A673 (cell line): ENCODE measurements at regions not wholly inside any gene's neighbourhood (a gene's known extent, or its start where the extent isn't known, plus 50 kb on each side); places are given as distances from the start of the nearest gene placed in this dataset.

ENCODE experiments used
- BruUV-seq: library from RNA; stranded (reverse); fragments of 400-500 nt; replicated peaks from 2 replicates; lab custom pipeline; 2021; lab: Mats Ljungman, UMichigan
- CTCF ChIA-PET: fragments of 300-600 bp; sonication (Branson Sonifier 250); formaldehyde crosslinking; loops from one replicate; lab custom pipeline; 2022; ENCODE audit warnings: antibody characterized with exemption; lab: Charles Lee
- POLR2A ChIA-PET: fragments of 300-600 bp; sonication (Branson Sonifier 250); formaldehyde crosslinking; loops from one replicate; lab custom pipeline; 2022; ENCODE audit warnings: antibody characterized with exemption; ENCODE audit not compliant: low non-redundant PET; lab: Charles Lee
- DNase-seq: peaks from one replicate; pipeline ENCODE4 v3.0.0-alpha.2; 2015; ENCODE audit warnings: low spot score
- H3K27ac ChIP-seq: fragments of 200-600 bp; sonication (generic); 2 replicates; pipeline ENCODE4 v1.5.1; 2016; ENCODE audit warnings: mixed run types, low read depth, mild to moderate bottlenecking, mixed read lengths, antibody characterized with exemption, low read length; ENCODE audit not compliant: poor library complexity, severe bottlenecking
- H3K27me3 ChIP-seq: fragments of 200-600 bp; sonication (generic); replicated peaks from 2 replicates; pipeline ENCODE4 v1.6.1; 2017; ENCODE audit warnings: mixed run types, low read depth, mild to moderate bottlenecking, mixed read lengths, antibody characterized with exemption, low read length; ENCODE audit not compliant: insufficient read depth, poor library complexity
- H3K36me3 ChIP-seq: fragments of 200-600 bp; sonication (generic); 2 replicates; pipeline ENCODE4 v1.6.1; 2016; ENCODE audit warnings: mixed run types, mild to moderate bottlenecking, mixed read lengths, antibody characterized with exemption, low read length; ENCODE audit not compliant: insufficient read depth, poor library complexity, severe bottlenecking
- H3K4me1 ChIP-seq: fragments of 200-600 bp; sonication (generic); 2 replicates; pipeline ENCODE4 v1.6.1; 2017; ENCODE audit warnings: mixed run types, mild to moderate bottlenecking, mixed read lengths, antibody characterized with exemption, low read length; ENCODE audit not compliant: insufficient read depth, poor library complexity, severe bottlenecking
- H3K4me3 ChIP-seq: fragments of 200-600 bp; sonication (generic); 2 replicates; pipeline ENCODE4 v1.5.1; 2016; ENCODE audit warnings: low read depth, mixed run types, mild to moderate bottlenecking, mixed read lengths, low read length; ENCODE audit not compliant: poor library complexity, severe bottlenecking
- H3K9me3 ChIP-seq: fragments of 200-600 bp; sonication (generic); 2 replicates; pipeline ENCODE4 v1.6.1; 2016; ENCODE audit warnings: mixed run types, low read depth, mild to moderate bottlenecking, mixed read lengths, antibody characterized with exemption, low read length; ENCODE audit not compliant: poor library complexity, severe bottlenecking
- CTCF ChIP-seq: fragments of 300-800, 200-600 bp; sonication (generic); conservative IDR thresholded peaks from 2 replicates; pipeline ENCODE4 v1.5.1; 2017; ENCODE audit warnings: low read depth, mild to moderate bottlenecking, antibody characterized with exemption, low read length, moderate library complexity, mixed read lengths
- EZH2 ChIP-seq: fragments of 200-600 bp; sonication (generic); IDR thresholded peaks from 2 replicates; pipeline ENCODE4 v1.6.1; 2017; ENCODE audit warnings: borderline replicate concordance, low read depth, mild to moderate bottlenecking, mixed read lengths, antibody characterized with exemption, low read length; ENCODE audit not compliant: poor library complexity, severe bottlenecking
- intact Hi-C: fragments of 100-400 bp; cut with micrococcal nuclease; formaldehyde crosslinking; loops from one replicate; pipeline ENCODE4 v1.10.0; 2022; ENCODE audit not compliant: unreplicated experiment

DNA sequence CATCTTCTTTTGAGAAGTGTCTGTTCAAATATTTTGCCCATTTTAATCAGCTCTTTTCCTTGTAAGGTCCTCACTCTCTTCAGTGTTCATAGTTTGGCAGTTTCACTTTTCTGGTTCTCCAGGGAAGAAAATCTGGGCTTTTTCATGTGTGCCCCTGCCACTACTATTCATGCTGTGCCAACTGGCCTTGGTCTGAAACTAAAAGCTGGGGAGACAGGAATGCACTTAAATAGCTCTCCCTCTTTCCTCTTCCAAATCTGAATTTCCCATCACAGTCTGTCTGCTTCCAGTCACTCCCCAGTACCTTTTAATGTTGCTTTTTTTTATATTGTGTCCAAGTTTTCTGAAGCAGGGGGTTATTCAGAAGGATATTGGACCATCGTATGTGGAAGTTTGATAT lies 574.3 kb upstream of the POU3F3 start:
- Histone ChIP-seq H3K4me1 (no peaks in the 10 kb centered on the region), H3K27ac (no peak overlapping the region), H3K9me3 (no peaks in the 10 kb centered on the region), H3K27me3 (no peaks in the 10 kb centered on the region), H3K4me3 (no peak overlapping the region), H3K36me3 (no peaks in the 10 kb centered on the region)
- intact Hi-C loops, result no loop called here
- no peak for DNase-seq
- POLR2A ChIA-PET, result no interaction called here
- no TSS peak for BruUV-seq
- TF ChIP-seq EZH2 (no peak), CTCF (no peak)
- CTCF ChIA-PET, result no interaction called here

DNA sequence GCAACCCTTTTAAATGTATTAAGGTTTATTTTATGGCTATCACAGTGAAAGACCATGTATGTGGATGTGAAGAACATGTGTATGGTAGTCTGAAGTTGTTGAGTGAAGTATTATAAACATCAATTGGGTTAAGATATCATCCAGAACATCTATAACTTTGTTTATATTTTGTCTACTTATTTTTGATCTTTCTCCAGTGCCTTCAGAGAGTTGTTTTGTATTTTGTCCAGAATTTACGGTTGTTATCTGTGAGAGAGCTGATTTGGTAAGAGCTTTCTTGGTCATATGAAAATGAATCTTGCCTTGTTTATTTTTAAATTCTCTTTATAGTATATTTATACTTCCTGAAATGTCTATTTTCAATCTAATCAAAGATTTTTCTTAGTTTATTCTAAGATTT lies 573.7 kb upstream of the POU3F3 start:
- Histone ChIP-seq H3K27ac (no peak overlapping the region), H3K4me1 (no peaks in the 10 kb centered on the region), H3K27me3 (no peaks in the 10 kb centered on the region), H3K9me3 (no peaks in the 10 kb centered on the region), H3K36me3 (no peaks in the 10 kb centered on the region), H3K4me3 (no peak overlapping the region)
- intact Hi-C loops, result no loop called here
- ChIA-PET POLR2A (no interaction called here), CTCF (no interaction called here)
- BruUV-seq, result no TSS peak
- no peak for TF ChIP-seq EZH2
- no peak for TF ChIP-seq CTCF
- DNase-seq, result no peak

DNA sequence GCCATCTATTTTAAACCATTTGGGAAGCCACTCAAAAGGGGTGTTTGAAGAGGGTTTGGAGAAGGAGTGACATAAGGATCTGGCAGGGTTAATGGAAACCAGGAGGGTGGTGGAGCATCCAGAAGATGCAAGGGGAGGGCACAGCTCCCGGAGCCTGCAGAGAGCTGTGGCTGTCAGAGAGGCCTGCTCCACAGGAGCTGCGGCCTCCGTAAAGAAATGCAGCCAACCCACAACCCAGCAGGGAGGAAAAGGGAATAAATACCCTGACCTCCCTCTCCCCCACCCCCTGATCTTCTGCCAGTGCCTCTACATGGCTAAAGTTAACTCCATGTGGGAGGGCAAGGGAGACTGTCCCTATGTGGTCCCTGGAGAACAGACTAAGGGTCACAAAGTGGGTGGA lies 567.1 kb upstream of the POU3F3 start:
- Histone ChIP-seq H3K4me1 (no peaks in the 10 kb centered on the region), H3K4me3 (no peak overlapping the region), H3K27ac (no peak overlapping the region), H3K27me3 (no peaks in the 10 kb centered on the region), H3K9me3 (no peaks in the 10 kb centered on the region), H3K36me3 (no peaks in the 10 kb centered on the region)
- intact Hi-C loops, result no loop called here
- TF ChIP-seq CTCF, result no peak
- TF ChIP-seq EZH2, result no peak
- DNase-seq, result no peak
- ChIA-PET POLR2A (no interaction called here), CTCF (no interaction called here)
- no TSS peak for BruUV-seq
